GM18861 (cell line): ENCODE measurements at regions not wholly inside any gene's neighbourhood (a gene's known extent, or its start where the extent isn't known, plus 50 kb on each side); places are given as distances from the start of the nearest gene placed in this dataset.
"Not testable (repeated sequence)": the region's sequence is repeated elsewhere in the genome, so short reads cannot be mapped to it uniquely, and the experiment has no call there.

Experiments used
- ATAC-seq: cut with Tn5 transposase; IDR thresholded peaks from one replicate; pipeline ENCODE4 v1.9.1; 2021; ENCODE audit not compliant: unreplicated experiment

DNA sequence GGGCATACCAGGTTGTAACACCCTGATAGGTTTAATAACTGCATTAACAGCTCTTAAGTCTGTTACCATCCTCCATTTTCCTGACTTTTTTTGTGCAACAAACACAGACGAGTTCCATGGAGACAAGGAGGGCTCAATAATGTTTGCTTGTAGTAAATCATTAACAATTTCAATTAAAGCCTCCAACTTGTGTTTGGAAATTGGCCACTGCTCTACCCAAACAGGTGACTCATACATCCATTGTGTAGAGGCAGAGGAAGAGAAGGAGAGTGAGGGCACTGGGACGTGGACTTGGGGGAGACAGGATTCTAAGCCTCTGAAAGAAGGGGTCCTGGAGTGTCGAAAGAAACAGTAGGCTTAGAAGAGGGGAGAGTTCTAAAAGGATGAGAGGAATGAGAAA lies 213.6 kb upstream of the KCNN2 start:
- no peak for ATAC-seq

DNA sequence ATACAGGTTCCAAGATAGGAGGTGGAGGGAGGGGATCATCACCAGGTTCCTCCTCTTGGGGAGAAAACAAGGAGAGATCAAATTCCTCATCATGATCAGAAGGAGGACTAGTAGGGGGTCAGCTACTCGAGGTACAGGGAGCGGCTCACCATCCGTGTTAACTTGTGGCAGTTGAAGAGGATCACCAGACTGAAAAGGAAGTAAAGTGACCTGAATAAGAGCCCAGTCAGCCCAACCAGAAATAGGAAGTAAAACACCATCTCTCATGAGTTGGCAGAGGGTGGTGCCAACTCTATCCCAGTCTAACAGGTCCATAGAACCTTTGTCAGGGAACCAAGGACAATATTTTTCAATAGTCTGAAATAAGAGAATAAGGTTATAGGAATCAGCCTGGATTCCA lies 213.1 kb upstream of the KCNN2 start:
- ATAC-seq = not testable (repeated sequence)

DNA sequence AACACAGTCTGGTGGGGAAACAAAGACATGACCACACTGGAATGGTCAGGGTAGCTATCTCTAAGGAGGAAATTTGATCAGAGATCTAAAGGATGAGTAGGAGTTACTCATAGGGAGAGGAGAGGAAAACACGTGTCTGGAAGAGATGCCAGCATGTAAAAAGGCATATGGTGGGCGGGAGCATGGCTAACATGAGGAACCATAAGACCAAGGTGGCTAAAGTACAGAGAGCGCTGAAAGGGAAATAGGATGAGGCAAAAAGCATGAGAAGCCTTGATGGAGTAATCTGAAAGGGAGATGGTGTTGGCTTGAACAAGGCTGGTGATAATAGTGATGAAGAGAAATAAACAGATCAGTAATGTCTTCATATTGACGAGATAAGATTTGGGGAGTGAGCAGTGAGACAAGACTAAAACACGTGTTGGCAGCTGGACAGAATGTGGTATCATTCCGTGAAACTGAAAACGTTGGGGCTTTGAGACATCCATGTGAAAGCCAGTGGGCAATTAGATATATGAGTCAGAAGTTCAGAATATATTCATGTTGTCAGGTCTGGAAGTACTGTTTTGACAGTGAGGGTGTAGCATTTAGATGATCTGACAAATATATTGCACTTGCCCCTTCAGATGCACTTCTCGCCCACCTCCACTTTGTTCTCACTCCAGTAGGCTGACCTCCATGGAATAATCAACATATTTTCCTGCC lies 209.1 kb upstream of the KCNN2 start:
- ATAC-seq = no peak

GRCh38 chr5:114153392-114153791 lies 208.5 kb upstream of the KCNN2 start:
- ATAC-seq = no peak

GRCh38 chr5:114153833-114154232 lies 208.0 kb upstream of the KCNN2 start:
- no peak for ATAC-seq

DNA sequence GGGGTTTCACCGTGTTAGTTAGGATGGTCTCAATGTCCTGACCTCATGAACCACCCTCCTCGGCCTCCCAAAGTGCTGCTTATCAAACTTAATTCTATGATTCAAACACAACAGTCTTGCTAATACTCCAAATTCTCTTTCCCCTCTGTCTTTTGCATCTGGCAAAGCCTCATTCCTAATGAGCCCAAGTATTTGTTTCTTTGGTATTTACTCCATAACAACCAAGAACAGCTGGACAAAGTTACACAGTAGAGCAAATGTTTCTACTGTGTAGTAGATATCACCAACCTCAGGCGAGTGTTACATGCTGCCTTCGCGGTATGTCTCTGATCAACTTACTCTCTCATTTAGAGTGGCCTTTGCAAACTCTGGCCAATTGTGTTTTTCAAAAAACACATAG lies 195.8 kb upstream of the KCNN2 start:
- no peak for ATAC-seq

DNA sequence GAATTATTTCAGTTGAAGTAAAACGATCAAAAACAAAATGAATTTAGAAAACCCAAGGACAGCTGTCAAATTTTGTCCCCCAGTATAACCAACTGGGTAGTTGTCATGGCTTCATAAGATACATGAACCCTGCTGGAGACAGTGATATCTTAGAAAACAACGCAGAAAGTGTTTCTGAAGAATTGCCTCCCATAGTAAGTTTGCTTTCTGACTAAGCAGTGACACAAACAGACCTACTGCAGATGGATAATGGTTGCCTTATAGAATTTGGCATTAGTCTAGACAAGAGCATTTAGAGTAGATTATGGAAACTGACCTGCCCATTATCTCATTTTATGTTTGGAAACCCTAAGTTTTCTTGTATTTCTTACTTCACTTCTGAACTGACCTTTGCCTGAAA lies 187.7 kb upstream of the KCNN2 start:
- ATAC-seq = no peak

DNA sequence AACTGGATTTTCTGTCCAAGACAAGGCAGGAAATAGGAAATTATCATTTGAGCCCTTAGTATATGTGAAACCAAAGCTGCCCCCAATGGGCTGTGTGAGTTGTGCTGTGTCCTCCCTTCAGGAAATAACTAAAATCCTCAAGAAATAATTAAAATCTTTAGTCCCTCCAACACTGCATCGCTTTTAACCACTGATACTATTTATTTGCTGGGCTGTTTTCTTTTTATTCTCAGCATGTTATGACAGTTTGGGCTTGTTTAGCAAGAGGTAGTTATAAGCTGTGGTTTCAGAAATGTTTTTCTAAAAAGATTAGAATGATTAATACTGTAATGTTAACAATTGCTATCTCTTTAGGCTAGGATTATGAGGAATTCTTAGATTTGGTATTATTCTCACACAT lies 187.0 kb upstream of the KCNN2 start:
- no peak for ATAC-seq

DNA sequence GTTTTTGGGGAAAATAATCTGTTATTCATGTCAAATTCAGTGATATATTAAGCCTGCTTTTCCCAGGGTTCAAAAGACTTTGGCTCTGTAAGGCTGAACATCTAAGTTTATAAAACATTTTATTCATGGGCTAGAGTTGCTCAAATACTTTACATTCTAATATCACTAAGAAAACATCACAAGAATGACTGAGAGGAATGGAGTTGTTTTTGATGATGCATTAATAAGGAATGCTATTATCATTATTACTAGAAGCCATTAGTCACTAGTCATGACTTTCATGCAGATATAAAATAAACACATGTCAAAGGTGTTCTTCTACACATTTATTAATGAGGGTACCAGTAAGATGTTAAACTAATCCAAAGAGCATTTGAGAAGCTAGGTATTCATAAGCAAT lies 185.5 kb upstream of the KCNN2 start:
- ATAC-seq = no peak

DNA sequence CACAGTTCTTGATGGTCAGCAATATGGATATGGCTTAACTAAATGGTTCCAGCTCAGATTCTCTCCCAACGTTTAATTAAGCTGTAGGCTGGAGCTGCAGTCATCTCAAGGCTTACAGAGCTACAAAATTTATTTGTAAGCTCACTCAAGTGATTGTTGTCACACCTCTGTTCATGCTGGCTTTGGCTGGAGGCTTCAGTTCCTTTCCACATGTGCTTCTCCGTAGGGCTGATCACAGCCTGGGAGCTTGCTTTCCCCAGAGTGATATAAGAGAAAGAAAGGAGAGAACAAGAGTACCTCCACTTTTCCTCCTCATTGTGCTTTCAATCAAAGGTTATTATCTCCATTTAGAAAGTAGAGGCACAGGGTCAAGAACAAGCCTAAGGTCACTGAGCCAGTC lies 182.7 kb upstream of the KCNN2 start:
- no peak for ATAC-seq

DNA sequence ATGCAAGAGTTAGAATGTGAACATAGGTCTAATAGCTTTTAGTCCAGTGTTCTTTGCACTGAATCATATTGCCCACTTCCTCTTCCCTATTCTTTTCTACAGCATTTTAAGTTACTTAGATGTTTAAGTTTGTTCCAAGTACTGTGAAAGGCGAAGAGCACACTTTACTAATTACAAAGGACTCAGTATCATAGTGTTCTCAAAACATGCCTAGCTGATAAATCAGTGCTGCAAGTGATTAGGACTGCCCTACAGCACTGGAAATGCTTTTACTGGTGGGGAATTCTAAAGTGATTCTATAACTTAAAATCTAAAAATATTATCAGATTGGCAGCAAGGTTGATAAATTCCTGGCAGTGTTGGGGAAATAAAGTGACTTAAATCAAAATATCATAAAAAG lies 177.9 kb upstream of the KCNN2 start:
- ATAC-seq = no peak

GRCh38 chr5:114185274-114185673 lies 176.6 kb upstream of the KCNN2 start:
- no peak for ATAC-seq

DNA sequence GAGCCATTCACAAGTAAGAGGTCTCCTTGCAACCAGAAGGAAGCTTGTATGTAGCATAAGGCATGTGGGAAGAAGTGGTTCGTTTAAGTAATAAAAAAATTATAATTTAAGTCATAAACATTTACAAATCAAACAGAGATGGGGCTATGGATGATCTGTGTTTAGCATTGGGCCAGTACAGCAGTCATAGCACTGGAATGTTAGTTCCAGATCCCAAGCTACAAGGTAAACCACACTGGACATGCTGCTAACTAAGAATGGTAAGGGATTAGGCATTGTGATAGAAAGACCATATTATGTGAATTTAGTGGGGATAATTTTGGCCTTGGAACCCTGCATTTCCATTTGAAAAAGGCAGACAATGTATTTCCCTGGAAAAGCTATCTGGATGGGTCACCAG lies 170.4 kb upstream of the KCNN2 start:
- no peak for ATAC-seq

DNA sequence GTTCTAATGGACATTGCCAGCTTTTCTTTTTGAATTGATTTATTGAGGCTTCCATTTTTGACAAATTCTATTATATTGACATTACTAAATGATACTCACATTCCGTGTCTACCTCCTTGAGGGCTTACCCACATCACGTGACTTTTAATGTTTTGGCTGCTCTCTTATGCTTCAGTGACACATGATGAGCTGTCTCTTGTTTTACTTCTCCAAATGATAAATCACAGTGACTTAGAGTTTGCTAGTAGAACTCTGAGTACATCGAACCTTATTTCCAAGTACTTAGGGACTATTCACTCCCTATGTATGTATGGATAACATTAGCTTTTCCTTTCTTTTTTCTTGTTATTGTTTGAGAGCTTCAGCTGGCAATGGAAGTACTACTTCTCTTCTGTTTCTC lies 169.8 kb upstream of the KCNN2 start:
- no peak for ATAC-seq

- ATAC-seq = no peak
These were observed 160.5 kb upstream of the KCNN2 start for GRCh38 chr5:114201332-114201731.

GRCh38 chr5:114204923-114205322 lies 156.9 kb upstream of the KCNN2 start:
- ATAC-seq = no peak

- ATAC-seq = no peak
These were observed 155.2 kb upstream of the KCNN2 start for GRCh38 chr5:114206640-114207039.

GRCh38 chr5:114207615-114208014 lies 154.3 kb upstream of the KCNN2 start:
- ATAC-seq = no peak

DNA sequence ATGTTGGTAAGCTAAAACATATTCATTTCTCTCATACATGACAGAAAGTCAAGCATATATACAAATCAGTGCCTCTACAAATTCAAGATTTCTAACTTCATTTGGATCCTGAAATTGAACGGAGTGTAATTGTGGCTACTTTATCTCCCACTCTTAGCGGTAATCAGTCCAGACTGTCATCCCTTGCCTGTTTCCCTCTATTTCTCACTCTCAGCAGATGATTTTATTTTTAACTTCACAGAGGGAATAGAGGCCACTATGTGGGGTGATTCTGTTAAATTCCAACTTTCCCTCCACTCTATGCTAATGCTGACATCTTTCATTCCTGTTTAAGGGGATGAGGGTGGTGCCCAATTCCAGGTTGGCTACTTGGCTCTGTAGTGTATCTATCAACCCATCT lies 153.8 kb upstream of the KCNN2 start:
- ATAC-seq = no peak

DNA sequence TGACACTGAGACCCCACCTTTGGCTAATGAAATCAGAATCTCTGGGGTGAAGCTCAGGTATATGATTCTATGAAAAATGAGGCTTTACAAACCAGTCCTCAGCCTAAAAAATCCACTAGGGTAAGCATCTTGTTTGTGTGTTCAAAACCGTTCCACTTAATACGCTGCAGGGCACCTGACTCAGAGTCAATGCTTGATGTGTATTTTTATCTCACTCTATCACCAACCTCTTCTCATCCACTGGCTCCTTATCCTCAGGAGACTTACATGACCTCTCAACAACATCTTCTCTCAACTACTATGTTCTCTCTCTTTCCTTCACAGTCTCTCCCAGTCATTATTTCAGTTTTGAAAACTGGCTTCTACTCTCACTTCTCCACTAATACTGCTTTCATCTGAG lies 153.3 kb upstream of the KCNN2 start:
- ATAC-seq = no peak

DNA sequence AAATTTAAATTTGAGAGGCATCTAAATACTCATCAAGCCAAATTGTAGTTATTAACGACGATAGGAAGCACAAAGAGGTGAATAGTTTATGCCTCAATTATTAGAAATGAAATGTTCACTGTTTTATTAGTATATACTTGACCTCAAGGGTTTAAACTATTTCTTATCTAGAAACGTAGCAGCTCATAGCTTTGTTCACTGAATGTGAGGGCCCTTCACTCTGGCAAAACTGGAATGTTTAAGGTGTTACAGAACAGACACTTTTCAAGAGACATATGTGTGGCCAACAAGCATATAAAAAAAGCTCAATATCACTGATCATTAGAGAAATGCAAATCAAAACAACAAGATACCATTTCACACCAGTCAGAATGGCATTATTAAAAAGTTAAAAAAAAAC lies 151.2 kb upstream of the KCNN2 start:
- ATAC-seq = no peak

DNA sequence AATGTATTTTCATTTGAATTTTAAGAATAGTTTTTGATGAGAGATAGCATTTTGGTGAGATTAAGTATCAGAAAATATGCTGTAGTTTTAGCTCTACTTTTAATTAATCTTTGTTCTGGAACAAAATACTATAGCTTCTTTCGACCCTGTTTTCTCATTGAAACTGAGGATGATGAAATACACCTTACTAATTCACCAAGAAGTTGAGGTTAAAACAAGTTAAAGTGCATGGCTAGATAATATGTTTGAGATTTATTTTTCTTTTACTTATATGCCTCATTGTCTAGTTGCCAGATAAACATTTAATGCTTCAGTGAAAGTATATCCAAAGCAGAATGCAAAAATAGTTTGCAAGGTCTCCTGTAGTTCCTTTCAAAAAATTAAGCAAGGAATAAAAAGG lies 140.1 kb upstream of the KCNN2 start:
- no peak for ATAC-seq

DNA sequence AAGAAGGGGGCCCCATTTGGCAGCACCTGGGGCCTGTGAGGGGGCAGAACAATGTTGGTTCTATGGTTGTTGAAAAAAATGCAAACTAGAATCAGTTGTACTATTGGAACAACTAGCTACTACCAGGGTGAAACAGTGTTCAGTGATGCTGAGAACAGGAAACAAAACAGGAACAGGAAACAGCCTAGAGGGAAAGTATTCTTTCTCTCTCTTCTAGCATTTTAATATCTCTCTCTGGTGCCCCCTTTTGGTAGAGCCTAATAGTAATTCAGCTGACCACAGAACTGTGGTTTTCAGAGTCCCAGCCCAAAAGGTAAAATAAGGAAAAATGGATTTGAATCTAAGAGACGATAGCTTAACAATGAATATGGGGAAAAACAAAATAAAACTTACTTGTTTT lies 138.0 kb upstream of the KCNN2 start:
- ATAC-seq = peak; percentile 95

GRCh38 chr5:114237766-114238165 lies 124.1 kb upstream of the KCNN2 start:
- peak; percentile 76 for ATAC-seq
